HCT116 (cell line): ENCODE measurements at regions not wholly inside any gene's neighbourhood (a gene's known extent, or its start where the extent isn't known, plus 50 kb on each side); places are given as distances from the start of the nearest gene placed in this dataset.

ENCODE experiments used
- ATAC-seq: fragments of 200-7000 bp; cut with Tn5 transposase; 2 replicates; pipeline ENCODE4 v1.9.1; 2020; ENCODE audit warnings: mild to moderate bottlenecking, moderate library complexity
- BruUV-seq: library from RNA; stranded (reverse); fragments of 400-500 nt; replicated peaks from 2 replicates; lab custom pipeline; 2021; lab: Mats Ljungman, UMichigan
- CTCF ChIA-PET: fragments of 300-600 bp; sonication (Branson Sonifier 250); formaldehyde crosslinking; loops from one replicate; lab custom pipeline; 2021; ENCODE audit warnings: antibody characterized with exemption; lab: Charles Lee
- POLR2A ChIA-PET: fragments of 300-600, 350-600 bp; sonication (Branson Sonifier 250); formaldehyde crosslinking; loops from one replicate; lab custom pipeline; 2021; ENCODE audit warnings: antibody characterized with exemption; lab: Charles Lee
- RAD21 ChIA-PET, 2 experiments: fragments of 300-600 bp; sonication (Branson Sonifier 250); formaldehyde crosslinking; loops; one replicate each; lab custom pipeline; 2023; ENCODE audit warnings: low total read pairs in 2 of 2; ENCODE audit not compliant: uncharacterized antibody in 2 of 2, unreplicated experiment in 2 of 2, low non-redundant PET in 1 of 2; lab: Charles Lee
- DNase-seq: peaks from one replicate; pipeline ENCODE4 v3.0.0-alpha.2; 2010; ENCODE audit warnings: low read depth, low spot score
- H2AFZ ChIP-seq: fragments of 200-600 bp; shearing (Covaris generic), sonication (generic); 2 replicates; pipeline ENCODE4 v1.6.1; 2017; ENCODE audit warnings: low read depth, mixed run types, mixed read lengths, antibody characterized with exemption, low read length; ENCODE audit not compliant: poor library complexity, severe bottlenecking
- H3K27ac ChIP-seq: 2 replicates; pipeline ENCODE4 v1.5.1; 2012; ENCODE audit warnings: low read depth, low read length
- H3K27me3 ChIP-seq: fragments of 200-600 bp; sonication (generic); 2 replicates; pipeline ENCODE4 v1.6.1; 2016; ENCODE audit warnings: mixed run types, low read length, mixed read lengths; ENCODE audit not compliant: insufficient read depth
- H3K36me3 ChIP-seq, 2 experiments: fragments of 200-500 bp in 1 of 2; fragments of 200-600 bp in 1 of 2; sonication (Bioruptor generic) in 1 of 2; sonication (generic) in 1 of 2; 2 replicates each; pipeline versions ENCODE4 v1.5.1 to v1.6.1; 2014 to 2016; ENCODE audit warnings: low read length in 2 of 2, inconsistent platforms in 1 of 2, mixed read lengths in 1 of 2, mixed run types in 1 of 2; ENCODE audit not compliant: insufficient read depth in 2 of 2, control insufficient read depth in 1 of 2
- H3K4me1 ChIP-seq, 2 experiments: fragments of 200-600 bp in 1 of 2; sonication (generic) in 1 of 2; 2 replicates each; pipeline versions ENCODE4 v1.5.1 to v1.6.1; 2012 to 2017; ENCODE audit warnings: low read length in 2 of 2, inconsistent platforms in 1 of 2, mild to moderate bottlenecking in 1 of 2, mixed read lengths in 1 of 2, mixed run types in 1 of 2, moderate library complexity in 1 of 2; ENCODE audit not compliant: insufficient read depth in 2 of 2, control insufficient read depth in 1 of 2
- H3K4me2 ChIP-seq: fragments of 200-600 bp; sonication (generic); 2 replicates; pipeline ENCODE4 v1.6.1; 2017; ENCODE audit warnings: mixed run types, low read length, mixed read lengths
- H3K4me3 ChIP-seq, 2 experiments: fragments of 200-600 bp in 1 of 2; sonication (generic) in 1 of 2; replicated peaks in 1 of 2; 2 replicates each; pipeline ENCODE4 v1.5.1; 2011 to 2016; ENCODE audit warnings: low read length in 2 of 2, control low read depth in 1 of 2, low read depth in 1 of 2, mild to moderate bottlenecking in 1 of 2, mixed read lengths in 1 of 2, mixed run types in 1 of 2
- H3K79me2 ChIP-seq: fragments of 200-600 bp; sonication (generic); 2 replicates; pipeline ENCODE4 v1.6.1; 2017; ENCODE audit warnings: mild to moderate bottlenecking, mixed run types, low read length, moderate library complexity, mixed read lengths; ENCODE audit not compliant: insufficient read depth
- H3K9ac ChIP-seq: fragments of 200-600 bp; sonication (generic); 2 replicates; pipeline ENCODE4 v1.6.1; 2016; ENCODE audit warnings: low read length, mixed read lengths
- H3K9me2 ChIP-seq: fragments of 200-600 bp; sonication (generic), shearing (Covaris generic); 2 replicates; pipeline ENCODE4 v1.6.1; 2017; ENCODE audit warnings: mixed run types, mild to moderate bottlenecking, moderate library complexity; ENCODE audit not compliant: insufficient read depth
- H3K9me3 ChIP-seq, 2 experiments: fragments of 200-500 bp in 1 of 2; fragments of 200-600 bp in 1 of 2; sonication (Bioruptor generic) in 1 of 2; sonication (generic) in 1 of 2; 2 replicates each; pipeline ENCODE4 v1.6.1; 2014 to 2017; ENCODE audit warnings: low read length in 2 of 2, mixed read lengths in 2 of 2, inconsistent platforms in 1 of 2, low read depth in 1 of 2, mild to moderate bottlenecking in 1 of 2, mixed run types in 1 of 2, moderate library complexity in 1 of 2; ENCODE audit not compliant: control insufficient read depth in 1 of 2, insufficient read depth in 1 of 2
- H4K20me1 ChIP-seq: fragments of 200-600 bp; sonication (generic), shearing (Covaris generic); 2 replicates; pipeline ENCODE4 v1.6.1; 2017; ENCODE audit warnings: mixed run types, mild to moderate bottlenecking, moderate library complexity; ENCODE audit not compliant: insufficient read depth
- CBX3 ChIP-seq: IDR thresholded peaks from 2 replicates; pipeline ENCODE4 v1.6.1; 2012; ENCODE audit warnings: low read depth
- EGR1 ChIP-seq: IDR thresholded peaks from 2 replicates; pipeline ENCODE4 v1.6.1; 2012; ENCODE audit warnings: low read depth
- ELF1 ChIP-seq: IDR thresholded peaks from 2 replicates; pipeline ENCODE4 v1.6.1; 2012; ENCODE audit warnings: low read depth, borderline replicate concordance
- EZH2 ChIP-seq: fragments of 200-600 bp; sonication (generic); IDR thresholded peaks from 2 replicates; pipeline ENCODE4 v1.6.1; 2017; ENCODE audit warnings: antibody characterized with exemption, mixed run types
- FOSL1 ChIP-seq: IDR thresholded peaks from 2 replicates; pipeline ENCODE4 v1.6.1; 2012; ENCODE audit warnings: low read depth
- POLR2AphosphoS5 ChIP-seq: IDR thresholded peaks from 2 replicates; pipeline ENCODE4 v1.6.1; 2011; ENCODE audit warnings: mild to moderate bottlenecking, low read depth, low read length, moderate library complexity
- RAD21 ChIP-seq: IDR thresholded peaks from 2 replicates; pipeline ENCODE4 v1.6.1; 2012; ENCODE audit warnings: low read depth, mild to moderate bottlenecking
- SIN3A ChIP-seq: IDR thresholded peaks from 2 replicates; pipeline ENCODE4 v1.6.1; 2012; ENCODE audit warnings: low read depth
- TCF7L2 ChIP-seq: IDR thresholded peaks from 2 replicates; pipeline ENCODE4 v1.7.0; 2011; ENCODE audit warnings: borderline replicate concordance, inconsistent platforms; ENCODE audit not compliant: insufficient read depth, insufficient read length; ENCODE audit errors: extremely low read depth
- ZFX ChIP-seq: fragments of 450-650 bp; IDR thresholded peaks from 2 replicates; pipeline ENCODE4 v1.6.1; 2017
- intact Hi-C: fragments of 100-400 bp; cut with micrococcal nuclease; formaldehyde crosslinking; loops from 2 replicates; pipeline ENCODE4 v1.10.0; 2022
- TF ChIP-seq, protein P1 (sequence below): IDR thresholded peaks from 2 replicates; pipeline ENCODE4 v1.6.1; 2011; ENCODE audit warnings: mild to moderate bottlenecking, low read length, moderate library complexity; ENCODE audit not compliant: insufficient replicate concordance; ENCODE audit errors: extremely low read depth
- TF ChIP-seq, protein P2 (sequence below): IDR thresholded peaks from 2 replicates; pipeline ENCODE4 v1.6.1; 2012

DNA sequence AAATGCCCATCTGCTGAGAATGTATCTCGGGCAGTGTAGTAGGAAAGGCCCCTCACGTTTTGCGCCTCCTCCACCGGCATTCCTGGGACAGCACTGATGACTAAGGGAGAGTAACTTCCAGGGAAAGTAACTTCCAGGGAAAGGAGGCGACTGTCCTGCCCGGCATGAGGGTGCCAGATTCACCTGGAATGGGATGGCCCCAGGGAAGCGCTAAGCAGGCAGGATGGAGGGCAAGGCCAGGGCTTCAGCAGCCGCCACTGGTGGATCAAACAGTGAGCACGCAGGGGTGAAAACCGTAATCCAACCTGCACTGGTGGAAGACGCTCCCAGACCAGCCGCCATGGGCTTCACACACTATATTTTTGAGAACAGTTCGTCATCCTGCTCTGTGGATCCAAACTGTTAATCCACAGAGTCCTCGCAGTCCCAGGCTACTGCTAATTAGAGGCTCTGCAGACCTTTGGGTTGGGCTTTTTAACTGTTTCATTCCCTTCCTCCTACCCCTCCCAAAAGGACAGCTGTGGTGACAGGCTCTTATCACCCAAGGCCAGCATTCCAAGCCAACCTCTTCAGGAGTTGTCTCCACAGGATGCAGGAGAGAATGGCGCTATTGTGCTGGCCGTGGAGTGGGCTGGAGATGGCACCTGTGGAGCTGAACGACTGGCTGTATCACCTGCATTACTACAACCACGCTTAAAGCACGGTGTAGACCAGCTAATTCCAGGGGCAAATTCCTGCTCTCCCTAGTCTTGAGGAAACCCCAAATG is 178.9 kb downstream of the DLL1 start:
- DNase-seq: no peak
- TF ChIP-seq EZH2: no peak
- TF ChIP-seq, protein P1, sequence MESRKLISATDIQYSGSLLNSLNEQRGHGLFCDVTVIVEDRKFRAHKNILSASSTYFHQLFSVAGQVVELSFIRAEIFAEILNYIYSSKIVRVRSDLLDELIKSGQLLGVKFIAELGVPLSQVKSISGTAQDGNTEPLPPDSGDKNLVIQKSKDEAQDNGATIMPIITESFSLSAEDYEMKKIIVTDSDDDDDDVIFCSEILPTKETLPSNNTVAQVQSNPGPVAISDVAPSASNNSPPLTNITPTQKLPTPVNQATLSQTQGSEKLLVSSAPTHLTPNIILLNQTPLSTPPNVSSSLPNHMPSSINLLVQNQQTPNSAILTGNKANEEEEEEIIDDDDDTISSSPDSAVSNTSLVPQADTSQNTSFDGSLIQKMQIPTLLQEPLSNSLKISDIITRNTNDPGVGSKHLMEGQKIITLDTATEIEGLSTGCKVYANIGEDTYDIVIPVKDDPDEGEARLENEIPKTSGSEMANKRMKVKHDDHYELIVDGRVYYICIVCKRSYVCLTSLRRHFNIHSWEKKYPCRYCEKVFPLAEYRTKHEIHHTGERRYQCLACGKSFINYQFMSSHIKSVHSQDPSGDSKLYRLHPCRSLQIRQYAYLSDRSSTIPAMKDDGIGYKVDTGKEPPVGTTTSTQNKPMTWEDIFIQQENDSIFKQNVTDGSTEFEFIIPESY: no peak
- no peaks in the 10 kb centered on the region for H3K4me1 ChIP-seq
- ChIA-PET POLR2A (no interaction called here), CTCF (no interaction called here), RAD21 (no interaction called here)
- no peaks in the 10 kb centered on the region for H3K27me3 ChIP-seq
- no peak overlapping the region for H2AFZ ChIP-seq
- no peak for ATAC-seq
- no peak overlapping the region for H3K4me3 ChIP-seq
- H3K79me2 ChIP-seq: no peaks in the 10 kb centered on the region
- H3K9me2 ChIP-seq: no peaks in the 10 kb centered on the region
- no TSS peak for BruUV-seq
- no peak overlapping the region for H3K9ac ChIP-seq
- no peaks in the 10 kb centered on the region for H4K20me1 ChIP-seq
- intact Hi-C loops: no loop called here
- H3K36me3 ChIP-seq: no peaks in the 10 kb centered on the region
- H3K27ac ChIP-seq: no peak overlapping the region
- no peak overlapping the region for H3K4me2 ChIP-seq
- H3K9me3 ChIP-seq: no peaks in the 10 kb centered on the region

DNA sequence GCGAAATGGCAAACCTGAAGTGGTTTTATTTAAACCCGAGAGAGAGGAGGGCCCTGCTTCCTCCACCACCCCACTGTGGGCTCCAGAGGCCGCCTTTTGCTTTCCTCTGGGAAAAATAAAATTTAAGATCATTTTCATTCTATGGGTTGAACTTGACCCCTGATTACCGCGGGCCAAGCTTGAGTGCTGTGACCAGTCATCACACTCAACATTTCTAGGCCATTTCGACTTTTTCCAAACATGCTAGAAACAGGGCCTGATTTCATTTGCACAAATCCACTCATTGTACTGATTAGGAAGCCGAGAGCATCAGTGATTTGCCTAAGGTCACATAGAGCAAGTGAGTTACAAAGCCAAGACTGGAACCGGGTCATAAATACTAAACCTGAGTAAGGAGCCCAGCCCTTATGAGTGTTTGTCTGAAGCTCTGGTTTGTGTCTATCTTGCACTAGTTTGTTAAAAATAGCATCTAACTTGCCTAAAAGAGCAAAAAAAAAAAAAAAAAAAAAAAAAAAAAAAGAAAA is 179.7 kb downstream of the DLL1 start:
- CTCF ChIA-PET: no interaction called here
- H3K27me3 ChIP-seq: no peaks in the 10 kb centered on the region

More for the DNA sequence above, 179.7 kb downstream of the DLL1 start:
- no peak for DNase-seq
- Histone ChIP-seq H2AFZ (no peak overlapping the region), H3K36me3 (no peaks in the 10 kb centered on the region), H3K4me3 (no peak overlapping the region), H3K27ac (no peak overlapping the region), H3K4me1 (no peaks in the 10 kb centered on the region), H4K20me1 (no peaks in the 10 kb centered on the region), H3K79me2 (no peaks in the 10 kb centered on the region), H3K9me3 (no peaks in the 10 kb centered on the region), H3K4me2 (no peak overlapping the region), H3K9ac (no peak overlapping the region), H3K9me2 (no peaks in the 10 kb centered on the region)
- no TSS peak for BruUV-seq
- TF ChIP-seq ZFX (no peak), CBX3 (no peak), FOSL1 (no peak), POLR2AphosphoS5 (no peak), RAD21 (no peak), EGR1 (no peak), SIN3A (no peak), TCF7L2 (no peak), ELF1 (no peak)
- TF ChIP-seq, protein P2, sequence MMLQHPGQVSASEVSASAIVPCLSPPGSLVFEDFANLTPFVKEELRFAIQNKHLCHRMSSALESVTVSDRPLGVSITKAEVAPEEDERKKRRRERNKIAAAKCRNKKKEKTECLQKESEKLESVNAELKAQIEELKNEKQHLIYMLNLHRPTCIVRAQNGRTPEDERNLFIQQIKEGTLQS: no peak
- ChIA-PET RAD21 (no interaction called here), POLR2A (no interaction called here)
- intact Hi-C loops: no loop called here
- ATAC-seq: no peak
